ENCODE measurements at regions not wholly inside any gene's neighbourhood (a gene's known extent, or its start where the extent isn't known, plus 50 kb on each side); places are given as distances from the start of the nearest gene placed in this dataset.

DNA sequence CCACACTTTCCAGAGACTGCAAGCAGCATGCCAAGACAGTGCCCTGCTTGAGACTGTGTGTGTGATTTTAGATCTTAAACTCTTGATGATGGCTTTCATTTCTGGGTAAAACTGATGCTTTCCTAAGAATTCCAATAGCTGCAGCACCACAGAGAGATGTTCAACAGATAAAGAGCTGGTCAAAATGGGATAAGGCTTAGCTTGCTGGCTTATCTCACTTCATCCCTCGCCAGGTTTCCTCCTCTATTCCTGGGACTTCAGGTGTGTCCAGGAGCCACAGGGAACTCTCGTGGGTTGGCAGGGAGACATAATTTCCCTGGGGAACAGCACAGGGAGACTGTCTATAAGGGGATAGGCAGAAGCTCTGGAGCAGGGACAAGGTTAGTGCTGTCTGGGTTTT, 137.3 kb downstream of the KCTD15 start:
- TF ChIP-seq, protein P1, sequence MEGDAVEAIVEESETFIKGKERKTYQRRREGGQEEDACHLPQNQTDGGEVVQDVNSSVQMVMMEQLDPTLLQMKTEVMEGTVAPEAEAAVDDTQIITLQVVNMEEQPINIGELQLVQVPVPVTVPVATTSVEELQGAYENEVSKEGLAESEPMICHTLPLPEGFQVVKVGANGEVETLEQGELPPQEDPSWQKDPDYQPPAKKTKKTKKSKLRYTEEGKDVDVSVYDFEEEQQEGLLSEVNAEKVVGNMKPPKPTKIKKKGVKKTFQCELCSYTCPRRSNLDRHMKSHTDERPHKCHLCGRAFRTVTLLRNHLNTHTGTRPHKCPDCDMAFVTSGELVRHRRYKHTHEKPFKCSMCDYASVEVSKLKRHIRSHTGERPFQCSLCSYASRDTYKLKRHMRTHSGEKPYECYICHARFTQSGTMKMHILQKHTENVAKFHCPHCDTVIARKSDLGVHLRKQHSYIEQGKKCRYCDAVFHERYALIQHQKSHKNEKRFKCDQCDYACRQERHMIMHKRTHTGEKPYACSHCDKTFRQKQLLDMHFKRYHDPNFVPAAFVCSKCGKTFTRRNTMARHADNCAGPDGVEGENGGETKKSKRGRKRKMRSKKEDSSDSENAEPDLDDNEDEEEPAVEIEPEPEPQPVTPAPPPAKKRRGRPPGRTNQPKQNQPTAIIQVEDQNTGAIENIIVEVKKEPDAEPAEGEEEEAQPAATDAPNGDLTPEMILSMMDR (IDR thresholded peaks at IDR 0.05): no peak
- TF ChIP-seq EZH2phosphoT487 (IDR thresholded peaks at IDR 0.05): no peak
- no peak for TF ChIP-seq EZH2 (IDR thresholded peaks at IDR 0.05)
